IMR-90 (cell line): ENCODE measurements at regions not wholly inside any gene's neighbourhood (a gene's known extent, or its start where the extent isn't known, plus 50 kb on each side); places are given as distances from the start of the nearest gene placed in this dataset.

Experiments
- ATAC-seq: fragments of 200-7000 bp; cut with Tn5 transposase; 2 replicates; pipeline ENCODE4 v1.9.1; 2020; ENCODE audit warnings: low read depth, mild to moderate bottlenecking, moderate library complexity
- BruUV-seq: library from RNA; stranded (reverse); fragments of 400-500 nt; replicated peaks from 2 replicates; lab custom pipeline; 2021; lab: Mats Ljungman, UMichigan
- CTCF ChIA-PET: fragments of 300-600 bp; formaldehyde crosslinking; extraction: SDS; loops from one replicate; lab custom pipeline; 2021; ENCODE audit warnings: antibody characterized with exemption; lab: Yijun Ruan, JAX
- POLR2A ChIA-PET: fragments of 300-600 bp; sonication (Branson Sonifier 250); formaldehyde crosslinking; loops from one replicate; lab custom pipeline; 2022; ENCODE audit warnings: antibody characterized with exemption; ENCODE audit not compliant: unreplicated experiment; lab: Charles Lee
- DNase-seq: peaks from one replicate; pipeline ENCODE4 v3.0.0; 2013
- H2AFZ ChIP-seq: replicated peaks from 2 replicates; pipeline ENCODE3; 2013; ENCODE audit warnings: low read length, mild to moderate bottlenecking; ENCODE audit not compliant: poor library complexity
- H2AK5ac ChIP-seq: 2 replicates; pipeline ENCODE4 v1.6.1; 2013; ENCODE audit warnings: low read depth, low read length, inconsistent platforms
- H2AK9ac ChIP-seq: replicated peaks from 2 replicates; pipeline ENCODE3; 2013; ENCODE audit warnings: mild to moderate bottlenecking, low read depth, low read length, moderate library complexity; ENCODE audit not compliant: poor library complexity
- H2BK120ac ChIP-seq: 2 replicates; pipeline ENCODE4 v1.6.1; 2013; ENCODE audit warnings: low read depth, low read length, inconsistent platforms
- H2BK15ac ChIP-seq: 3 replicates; pipeline ENCODE4 v1.6.1; 2013; ENCODE audit warnings: low read depth, low read length, inconsistent platforms
- H2BK20ac ChIP-seq: 2 replicates; pipeline ENCODE4 v1.6.1; 2013; ENCODE audit warnings: low read depth, mild to moderate bottlenecking, inconsistent platforms, low read length, moderate library complexity
- H2BK5ac ChIP-seq: 2 replicates; pipeline ENCODE4 v1.6.1; 2013; ENCODE audit warnings: mild to moderate bottlenecking, low read depth, low read length, inconsistent platforms; ENCODE audit not compliant: poor library complexity, severe bottlenecking
- H3K14ac ChIP-seq: replicated peaks from 2 replicates; pipeline ENCODE4 v1.6.1; 2013; ENCODE audit warnings: low read depth, low read length, inconsistent platforms
- H3K18ac ChIP-seq: 2 replicates; pipeline ENCODE4 v1.6.1; 2013; ENCODE audit warnings: low read depth, low read length, control low read depth
- H3K23ac ChIP-seq: 2 replicates; pipeline ENCODE4 v1.6.1; 2013; ENCODE audit warnings: low read depth, low read length, inconsistent platforms
- H3K27ac ChIP-seq: 2 replicates; pipeline ENCODE4 v1.5.1; 2013; ENCODE audit warnings: mild to moderate bottlenecking, control low read depth, low read length; ENCODE audit not compliant: insufficient read depth
- H3K27me3 ChIP-seq: 2 replicates; pipeline ENCODE4 v1.6.1; 2013; ENCODE audit warnings: low read length; ENCODE audit not compliant: control insufficient read depth, insufficient read depth
- H3K36me3 ChIP-seq: 2 replicates; pipeline ENCODE4 v1.6.1; 2013; ENCODE audit warnings: low read length, mixed read lengths; ENCODE audit not compliant: control insufficient read depth, insufficient read depth
- H3K4ac ChIP-seq: 2 replicates; pipeline ENCODE4 v1.6.1; 2013; ENCODE audit warnings: low read depth, low read length, inconsistent platforms
- H3K4me1 ChIP-seq: 2 replicates; pipeline ENCODE4 v1.6.1; 2013; ENCODE audit warnings: low read length, mixed read lengths; ENCODE audit not compliant: control insufficient read depth, insufficient read depth
- H3K4me2 ChIP-seq: 2 replicates; pipeline ENCODE4 v1.6.1; 2013; ENCODE audit warnings: low read depth, mild to moderate bottlenecking, control low read depth, low read length, moderate library complexity
- H3K4me3 ChIP-seq: 2 replicates; pipeline ENCODE4 v1.5.1; 2013; ENCODE audit warnings: low read depth, mild to moderate bottlenecking, control low read depth, low read length, moderate library complexity; ENCODE audit not compliant: insufficient read depth
- H3K56ac ChIP-seq: 2 replicates; pipeline ENCODE4 v1.6.1; 2013; ENCODE audit warnings: low read length, inconsistent platforms; ENCODE audit not compliant: insufficient read depth; ENCODE audit errors: extremely low read depth
- H3K79me1 ChIP-seq, 2 experiments: 2 replicates each; pipeline ENCODE4 v1.6.1; 2013; ENCODE audit warnings: low read length in 2 of 2, inconsistent platforms in 1 of 2, low read depth in 1 of 2
- H3K9ac ChIP-seq: 2 replicates; pipeline ENCODE4 v1.6.1; 2013; ENCODE audit warnings: low read depth, low read length, control low read depth
- H3K9me1 ChIP-seq: 2 replicates; pipeline ENCODE4 v1.6.1; 2013; ENCODE audit warnings: low read length, inconsistent platforms; ENCODE audit not compliant: insufficient read depth
- H3K9me3 ChIP-seq: 2 replicates; pipeline ENCODE4 v1.6.1; 2013; ENCODE audit warnings: low read length; ENCODE audit not compliant: control insufficient read depth, insufficient read depth
- H4K20me1 ChIP-seq: 2 replicates; pipeline ENCODE4 v1.6.1; 2013; ENCODE audit warnings: low read length, inconsistent platforms; ENCODE audit not compliant: insufficient read depth
- H4K5ac ChIP-seq: 2 replicates; pipeline ENCODE4 v1.6.1; 2013; ENCODE audit warnings: mild to moderate bottlenecking, low read depth, low read length, control low read depth
- H4K8ac ChIP-seq, 2 experiments: 2 replicates each; pipeline ENCODE4 v1.6.1; 2013; ENCODE audit warnings: low read depth in 2 of 2, low read length in 2 of 2, control low read depth in 1 of 2, inconsistent platforms in 1 of 2
- H4K91ac ChIP-seq: 2 replicates; pipeline ENCODE4 v1.6.1; 2013; ENCODE audit warnings: low read depth, low read length, inconsistent platforms; ENCODE audit not compliant: insufficient read depth
- BHLHE40 ChIP-seq: fragments of 150-350 bp; IDR thresholded peaks from 2 replicates; pipeline ENCODE4 v1.6.1; 2016; ENCODE audit warnings: mild to moderate bottlenecking, low read depth, low read length
- CHD1 ChIP-seq: IDR thresholded peaks from 2 replicates; pipeline ENCODE4 v1.6.1; 2012; ENCODE audit warnings: low read depth, low read length, improper control_type of control experiment
- MAFK ChIP-seq: IDR thresholded peaks from 2 replicates; pipeline ENCODE4 v1.6.1; 2012; ENCODE audit warnings: low read depth, low read length, improper control_type of control experiment
- NFE2L2 ChIP-seq: fragments of 150-350 bp; IDR thresholded peaks from 2 replicates; pipeline ENCODE4 v1.6.1; 2016; ENCODE audit warnings: low read depth, mild to moderate bottlenecking, low read length
- RCOR1 ChIP-seq: IDR thresholded peaks from 2 replicates; pipeline ENCODE4 v1.6.1; 2012; ENCODE audit warnings: mild to moderate bottlenecking, low read length, improper control_type of control experiment; ENCODE audit not compliant: insufficient replicate concordance
- WGBS, 2 experiments: methylation state at CpG; one replicate each; pipeline versions ENCODE4 v1.1.5 to v1.1.7; 2013; ENCODE audit warnings: missing lambda C conversion rate in 2 of 2; ENCODE audit not compliant: insufficient read length in 1 of 2; ENCODE audit errors: extremely low coverage in 2 of 2; 5-methylcytosine and 5-hydroxymethylcytosine counted together
- dilution Hi-C: fragments of 300-500 bp; cut with HindIII; formaldehyde crosslinking; loops from one replicate; pipeline ENCODE4 v1.14.3; 2018; ENCODE audit warnings: low sequenced_read_pairs; ENCODE audit not compliant: unreplicated experiment
- in situ Hi-C: fragments of 300-500 bp; cut with MboI; formaldehyde crosslinking; loops from 3 replicates; pipeline ENCODE4 v1.14.3; 2019; ENCODE audit warnings: low sequenced_read_pairs, inconsistent platforms, mixed read lengths
- intact Hi-C: fragments of 100-400 bp; cut with micrococcal nuclease; formaldehyde crosslinking; loops from 2 replicates; pipeline ENCODE4 v1.10.0; 2022

DNA sequence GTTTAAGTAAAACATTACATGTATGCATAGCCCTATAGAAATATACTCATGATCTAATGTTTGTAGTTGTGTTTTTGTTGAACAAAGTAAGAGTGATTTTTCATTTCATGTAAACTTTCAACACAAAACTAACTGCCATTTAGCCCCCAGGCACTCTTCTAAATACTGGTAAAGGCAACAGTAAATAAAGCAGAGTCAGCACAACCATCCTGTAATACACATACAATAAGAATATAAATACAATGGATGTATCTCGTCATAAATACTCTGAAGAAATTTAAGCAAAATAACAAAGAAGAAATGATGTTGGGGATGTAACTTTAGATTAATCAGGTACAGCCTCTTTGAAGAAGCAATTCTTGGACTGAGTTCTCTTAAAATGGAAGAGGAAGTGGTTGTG lies 821.2 kb downstream of the ARAP2 start:
- POLR2A ChIA-PET: no interaction called here
- DNase-seq (no peak), ATAC-seq (no peak)
- Histone ChIP-seq H2BK120ac (no peak overlapping the region), H3K14ac (no peak overlapping the region), H3K27me3 (no peaks in the 10 kb centered on the region), H2BK15ac (no peak overlapping the region), H2BK5ac (no peak overlapping the region), H4K5ac (no peak overlapping the region), H2BK20ac (no peak overlapping the region), H2AK5ac (no peak overlapping the region), H3K9ac (no peak overlapping the region), H2AK9ac (no peak overlapping the region), H3K4ac (no peak overlapping the region), H3K4me1 (no peaks in the 10 kb centered on the region), H3K4me2 (no peak overlapping the region), H3K27ac (no peak overlapping the region), H4K8ac (no peak overlapping the region), H3K56ac (no peak overlapping the region), H3K23ac (no peak overlapping the region), H2AFZ (no peak overlapping the region), H3K9me3 (0 out of 2 replicates have a peak, but pooled peaks cover 4% of the 10 kb centered on the region), H3K36me3 (no peaks in the 10 kb centered on the region), H4K20me1 (no peaks in the 10 kb centered on the region), H3K79me1 (no peaks in the 10 kb centered on the region), H3K4me3 (no peak overlapping the region), H3K9me1 (no peaks in the 10 kb centered on the region), H4K91ac (no peak overlapping the region), H3K18ac (no peak overlapping the region)
- in situ Hi-C loops: no loop called here
- no TSS peak for BruUV-seq
- TF ChIP-seq RCOR1 (no peak), NFE2L2 (no peak), MAFK (peak; percentile 71), BHLHE40 (no peak), CHD1 (no peak)
- WGBS, 2 experiments: no CpG with 5 or more reads among the region's 1 CpG
- intact Hi-C loops: no loop called here
- CTCF ChIA-PET: no interaction called here
- dilution Hi-C loops: no loop called here
